Activated CD8-positive, alpha-beta T cell treated with anti-CD3 and anti-CD28 coated beads for 36 hours (primary cell): ENCODE measurements at regions not wholly inside any gene's neighbourhood (a gene's known extent, or its start where the extent isn't known, plus 50 kb on each side); places are given as distances from the start of the nearest gene placed in this dataset.
"Not testable (repeated sequence)": the region's sequence is repeated elsewhere in the genome, so short reads cannot be mapped to it uniquely, and the experiment has no call there.

Experiments used
- ATAC-seq: fragments of 200-7000 bp; cut with Tn5 transposase; one replicate; pipeline ENCODE4 v1.10.0; 2021; ENCODE audit warnings: mild to moderate bottlenecking, moderate library complexity
- CTCF ChIA-PET: fragments of 350-600 bp; sonication (Branson Sonifier 250); formaldehyde crosslinking; loops from one replicate; lab custom pipeline; 2021; ENCODE audit warnings: antibody characterized with exemption; lab: Charles Lee
- POLR2A ChIA-PET: fragments of 350-600 bp; sonication (Branson Sonifier 250); formaldehyde crosslinking; loops from one replicate; lab custom pipeline; 2021; ENCODE audit warnings: antibody characterized with exemption; lab: Charles Lee
- DNase-seq: peaks from one replicate; pipeline ENCODE4 v3.0.0-alpha.2; 2020
- H3K27ac Mint-ChIP-seq: one replicate; pipeline ENCODE4 v1.8.0; 2021; ENCODE audit warnings: mild to moderate bottlenecking, mixed read lengths
- H3K27me3 Mint-ChIP-seq: one replicate; pipeline ENCODE4 v1.8.0; 2021; ENCODE audit warnings: mixed read lengths
- H3K36me3 Mint-ChIP-seq: one replicate; pipeline ENCODE4 v1.8.0; 2021; ENCODE audit warnings: low read depth, mixed read lengths
- H3K4me1 Mint-ChIP-seq: one replicate; pipeline ENCODE4 v1.8.0; 2021; ENCODE audit warnings: low read depth, mixed read lengths
- H3K4me3 Mint-ChIP-seq: one replicate; pipeline ENCODE4 v1.8.0; 2021; ENCODE audit warnings: mild to moderate bottlenecking, moderate library complexity, mixed read lengths
- H3K9me3 Mint-ChIP-seq: one replicate; pipeline ENCODE4 v1.8.0; 2021; ENCODE audit warnings: mixed read lengths
- CTCF ChIP-seq: fragments of 200-600 bp; IDR thresholded peaks from one replicate; pipeline ENCODE4 v1.8.0; 2022; ENCODE audit warnings: antibody characterized with exemption, mild to moderate bottlenecking
- intact Hi-C: fragments of 100-400 bp; cut with micrococcal nuclease; formaldehyde crosslinking; loops from one replicate; pipeline ENCODE4 v1.10.0; 2022

DNA sequence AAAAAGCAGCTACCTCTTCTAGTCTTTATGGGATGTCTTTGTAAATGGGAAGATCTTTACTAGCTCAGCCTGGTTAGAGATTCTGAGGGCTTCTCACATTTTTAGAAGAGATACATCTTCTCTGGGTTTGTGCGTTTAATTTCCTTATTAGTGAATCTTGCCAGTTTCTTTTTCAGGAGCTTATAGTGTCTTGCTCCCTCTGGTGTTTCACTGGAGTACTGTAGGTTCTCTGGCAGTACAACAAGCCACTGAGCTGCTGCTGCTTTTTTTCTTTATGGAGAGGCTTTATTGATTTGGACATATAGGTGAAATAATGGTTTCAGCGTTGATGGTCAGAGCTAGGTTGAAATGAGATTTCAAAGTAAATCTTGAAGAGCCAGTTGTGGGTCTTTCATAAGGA, 82.9 kb downstream of the LAS1L start:
- POLR2A ChIA-PET, result no interaction called here
- no peak overlapping the region for H3K27ac Mint-ChIP-seq
- no peak overlapping the region for H3K4me3 Mint-ChIP-seq
- CTCF ChIA-PET, result interaction anchor here (1.0 to 1.1 kb wide), 3 partner anchors 27 to 694 kb away, joined by 3 to 4 read pairs (median 3); partner anchors contain the start of gene ZC3H12B
- H3K9me3 Mint-ChIP-seq, result no peaks in the 10 kb centered on the region
- H3K36me3 Mint-ChIP-seq, result no peaks in the 10 kb centered on the region
- H3K4me1 Mint-ChIP-seq, result no peaks in the 10 kb centered on the region
- no peaks in the 10 kb centered on the region for H3K27me3 Mint-ChIP-seq
- DNase-seq, result peak; percentile 13
- TF ChIP-seq CTCF, result peak; percentile 46
- intact Hi-C loops, result loop anchor here (10.0 kb wide), 1 partner anchor 557 kb away; no protein-coding TSS in a partner anchor
- peak; percentile 61 for ATAC-seq

- H3K36me3 Mint-ChIP-seq, result peaks cover 2% of the 10 kb centered on the region
- ATAC-seq, result no peak
- H3K9me3 Mint-ChIP-seq, result peaks cover 2% of the 10 kb centered on the region
- no peak overlapping the region for H3K27ac Mint-ChIP-seq
- H3K27me3 Mint-ChIP-seq, result no peaks in the 10 kb centered on the region
- ChIA-PET CTCF (no interaction called here), POLR2A (no interaction called here)
- no peak overlapping the region for H3K4me3 Mint-ChIP-seq
- TF ChIP-seq CTCF, result no peak
- H3K4me1 Mint-ChIP-seq, result no peaks in the 10 kb centered on the region
- intact Hi-C loops, result no loop called here
- no peak for DNase-seq
Measured at GRCh38 chrX:65420154-65420553, 114.4 kb downstream of the LAS1L start.

GRCh38 chrX:65407662-65408061, 126.9 kb downstream of the LAS1L start:
- H3K27me3 Mint-ChIP-seq, result peaks cover 22% of the 10 kb centered on the region
- ATAC-seq, H3K4me1 Mint-ChIP-seq, H3K27ac Mint-ChIP-seq, DNase-seq, POLR2A ChIA-PET, CTCF ChIA-PET, H3K9me3 Mint-ChIP-seq, H3K36me3 Mint-ChIP-seq, intact Hi-C loops: not testable (repeated sequence)
- peak overlapping the region; percentile 29 for H3K4me3 Mint-ChIP-seq

DNA sequence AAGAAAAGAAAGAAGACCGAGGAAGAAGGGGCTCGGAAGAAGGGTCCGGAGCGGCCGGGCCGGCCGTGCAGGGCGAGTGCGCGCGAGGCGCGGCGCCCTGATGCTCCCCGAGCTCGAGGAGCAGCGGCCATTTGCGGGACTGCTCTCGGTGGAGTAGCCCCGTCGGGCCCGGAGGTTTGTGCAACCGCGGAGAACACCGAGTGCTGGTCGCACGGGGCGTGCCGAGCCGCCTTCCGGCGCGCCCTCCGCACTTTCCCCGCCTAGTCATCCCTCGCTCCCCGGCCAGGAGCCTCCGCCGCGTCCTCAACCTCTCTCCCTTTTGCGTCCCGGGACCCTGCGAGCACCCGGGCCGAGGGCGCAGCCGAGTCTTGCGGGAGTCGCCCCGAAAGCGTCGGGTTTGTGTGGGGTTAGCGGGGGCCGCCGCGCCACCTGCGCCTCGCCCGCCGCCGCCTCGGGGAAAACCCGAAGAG, 127.4 kb downstream of the LAS1L start:
- H3K27ac Mint-ChIP-seq, result no peak overlapping the region
- intact Hi-C loops, result no loop called here
- POLR2A ChIA-PET, result no interaction called here
- H3K36me3 Mint-ChIP-seq, result no peaks in the 10 kb centered on the region
- peaks cover 6% of the 10 kb centered on the region for H3K4me1 Mint-ChIP-seq
- no peak for TF ChIP-seq CTCF
- H3K9me3 Mint-ChIP-seq, result no peaks in the 10 kb centered on the region
- DNase-seq (peak; percentile 6), ATAC-seq (peak; percentile 42)
- CTCF ChIA-PET, result no interaction called here
- peaks cover 22% of the 10 kb centered on the region for H3K27me3 Mint-ChIP-seq
- peak overlapping the region; percentile 67 for H3K4me3 Mint-ChIP-seq

- peak; percentile 67 for ATAC-seq
- Mint-ChIP-seq H3K27ac (no peak overlapping the region), H3K4me1 (peaks cover 6% of the 10 kb centered on the region), H3K27me3 (peaks cover 22% of the 10 kb centered on the region), H3K36me3 (no peaks in the 10 kb centered on the region), H3K4me3 (peak overlapping the region; percentile 67), H3K9me3 (no peaks in the 10 kb centered on the region)
- intact Hi-C loops, result no loop called here
- CTCF ChIA-PET, result no interaction called here
- POLR2A ChIA-PET, result no interaction called here
- TF ChIP-seq CTCF, result no peak
- DNase-seq, result peak; percentile 52
Measured at GRCh38 chrX:65406532-65406931, 128.1 kb downstream of the LAS1L start.
